BJ (cell line): ENCODE measurements at regions not wholly inside any gene's neighbourhood (a gene's known extent, or its start where the extent isn't known, plus 50 kb on each side); places are given as distances from the start of the nearest gene placed in this dataset.

Experiments
- CTCF ChIA-PET: fragments of 350-600 bp; formaldehyde crosslinking; extraction: SDS; loops from one replicate; lab custom pipeline; 2021; ENCODE audit warnings: antibody characterized with exemption, inconsistent platforms; lab: Yijun Ruan, JAX
- POLR2A ChIA-PET: fragments of 300-600 bp; sonication (Branson Sonifier 250); formaldehyde crosslinking; extraction: SDS; loops from one replicate; lab custom pipeline; 2021; ENCODE audit warnings: antibody characterized with exemption; lab: Charles Lee
- DNase-seq: peaks from one replicate; pipeline ENCODE4 v3.0.0-alpha.2; 2011; ENCODE audit warnings: low read depth
- H3K27me3 ChIP-seq: 2 replicates; pipeline ENCODE4 v1.6.0; 2011; ENCODE audit warnings: low read length; ENCODE audit not compliant: control insufficient read depth, insufficient read depth
- H3K36me3 ChIP-seq: 2 replicates; pipeline ENCODE4 v1.5.1; 2011; ENCODE audit warnings: low read length; ENCODE audit not compliant: control insufficient read depth, insufficient read depth
- H3K4me3 ChIP-seq: 2 replicates; pipeline ENCODE4 v1.5.1; 2011; ENCODE audit warnings: low read depth, mild to moderate bottlenecking, control low read depth, low read length
- CTCF ChIP-seq: IDR thresholded peaks from 2 replicates; pipeline ENCODE4 v1.5.1; 2011; ENCODE audit warnings: low read depth, mild to moderate bottlenecking, control low read depth, inconsistent platforms, low read length, moderate library complexity; ENCODE audit not compliant: insufficient read depth

GRCh38 chr1:104073463-104073902, 323.8 kb downstream of the AMY1C start:
- no peak overlapping the region for H3K4me3 ChIP-seq
- POLR2A ChIA-PET: no interaction called here
- H3K27me3 ChIP-seq: no peaks in the 10 kb centered on the region
- CTCF ChIA-PET: no interaction called here
- DNase-seq: no peak
- TF ChIP-seq CTCF: no peak
- H3K36me3 ChIP-seq: no peaks in the 10 kb centered on the region

DNA sequence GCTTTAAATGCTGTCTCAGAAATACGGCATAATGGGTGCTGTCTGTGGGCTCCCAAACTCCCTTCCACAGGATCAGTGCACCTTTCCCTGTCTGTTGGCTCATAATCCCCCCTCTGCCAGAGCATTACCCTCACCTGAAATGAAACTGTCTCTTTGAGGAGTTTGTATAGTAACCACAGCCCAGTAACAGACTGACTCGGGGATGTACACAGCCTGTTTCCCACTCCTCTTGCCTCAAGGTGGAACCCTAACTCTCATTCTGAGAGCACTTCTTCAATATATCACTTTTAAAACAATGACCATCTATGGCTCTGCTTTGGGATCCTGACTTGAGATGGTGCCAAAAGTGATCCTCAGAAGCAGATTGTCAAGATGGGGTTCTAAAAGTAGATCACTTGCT, 332.5 kb downstream of the AMY1C start:
- H3K4me3 ChIP-seq: no peak overlapping the region
- H3K27me3 ChIP-seq: no peaks in the 10 kb centered on the region
- CTCF ChIA-PET: no interaction called here
- DNase-seq: no peak
- no peak for TF ChIP-seq CTCF
- no peaks in the 10 kb centered on the region for H3K36me3 ChIP-seq
- POLR2A ChIA-PET: no interaction called here

- POLR2A ChIA-PET: no interaction called here
- Histone ChIP-seq H3K36me3 (no peaks in the 10 kb centered on the region), H3K4me3 (no peak overlapping the region), H3K27me3 (no peaks in the 10 kb centered on the region)
- DNase-seq: no peak
- CTCF ChIA-PET: no interaction called here
- no peak for TF ChIP-seq CTCF
These were observed 334.7 kb downstream of the AMY1C start for GRCh38 chr1:104084380-104084779.

DNA sequence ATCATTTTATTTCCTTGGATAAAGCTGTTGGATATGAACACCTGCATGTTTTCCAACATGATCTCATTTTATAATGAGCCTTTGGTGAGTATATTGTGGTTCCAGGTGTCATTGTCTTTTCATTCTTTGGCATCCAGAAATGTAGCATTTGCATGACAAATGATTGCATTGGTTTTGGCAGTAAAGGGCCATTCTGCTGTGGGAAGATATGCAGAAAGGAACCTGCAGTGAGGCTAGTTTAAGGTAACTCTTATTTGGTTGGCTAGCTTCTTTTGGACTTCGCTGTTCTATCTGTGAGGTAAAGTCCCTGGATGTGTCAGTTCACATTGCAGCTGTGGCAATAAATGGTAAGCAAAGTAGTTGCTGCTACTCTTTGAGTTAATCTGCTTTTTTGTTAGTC, 343.0 kb downstream of the AMY1C start:
- Histone ChIP-seq H3K27me3 (no peaks in the 10 kb centered on the region), H3K4me3 (no peak overlapping the region), H3K36me3 (no peaks in the 10 kb centered on the region)
- ChIA-PET POLR2A (no interaction called here), CTCF (no interaction called here)
- no peak for DNase-seq
- TF ChIP-seq CTCF: no peak

GRCh38 chr1:104098837-104099236, 349.1 kb downstream of the AMY1C start:
- no peaks in the 10 kb centered on the region for H3K27me3 ChIP-seq
- ChIA-PET CTCF (no interaction called here), POLR2A (no interaction called here)
- TF ChIP-seq CTCF: no peak
- H3K36me3 ChIP-seq: no peaks in the 10 kb centered on the region
- H3K4me3 ChIP-seq: no peak overlapping the region
- no peak for DNase-seq
